ENCODE measurements at regions not wholly inside any gene's neighbourhood (a gene's known extent, or its start where the extent isn't known, plus 50 kb on each side); places are given as distances from the start of the nearest gene placed in this dataset.

- Histone ChIP-seq H3K9me3 (ENCODE audit: control insufficient read depth, insufficient read depth, low read length) (no peaks in the 10 kb centered on the region), H3K4me3 (ENCODE audit: low read depth, low read length) (no peak overlapping the region), H3K4me1 (ENCODE audit: control insufficient read depth, insufficient read depth, low read length) (no peaks in the 10 kb centered on the region), H3K36me3 (ENCODE audit: control insufficient read depth, insufficient read depth, low read length) (no peaks in the 10 kb centered on the region), H3K27me3 (ENCODE audit: control insufficient read depth, insufficient read depth, low read length) (no peaks in the 10 kb centered on the region), H3K27ac (ENCODE audit: low read depth, low read length) (no peak overlapping the region)
- DNase-seq (ENCODE audit: low read depth in 4 of 6, low spot score in 6 of 6) = no peak
- WGBS (ENCODE audit: insufficient coverage) = 98% methylated on average over 3 of the region's 3 CpGs
Observed at GRCh38 chr10:36383349-36383748, 741.3 kb upstream of the FZD8 start.

DNA sequence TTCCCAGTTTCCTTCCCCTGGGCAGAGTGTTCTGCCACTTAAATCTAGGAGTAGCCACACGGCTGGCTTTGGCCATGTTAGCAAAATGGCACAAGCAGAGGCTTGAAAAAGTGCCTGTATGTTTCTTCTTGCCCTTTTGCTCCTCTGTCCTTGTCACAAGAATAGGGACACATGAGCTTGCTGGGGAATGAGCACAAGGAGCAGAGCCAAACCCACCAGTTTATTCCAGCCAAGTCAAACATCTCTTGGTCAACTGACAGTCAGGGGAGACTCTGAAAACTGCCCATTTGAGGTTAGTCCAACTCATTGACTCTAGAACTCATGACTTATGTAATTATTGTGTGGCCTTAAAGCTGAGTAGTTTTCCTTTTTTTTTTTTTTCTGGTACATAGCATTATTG lies 739.7 kb upstream of the FZD8 start:
- H3K9me3 ChIP-seq (ENCODE audit: control insufficient read depth, insufficient read depth, low read length) = no peaks in the 10 kb centered on the region
- no peak overlapping the region for H3K4me3 ChIP-seq (ENCODE audit: low read depth, low read length)
- no peak overlapping the region for H3K27ac ChIP-seq (ENCODE audit: low read depth, low read length)
- no peaks in the 10 kb centered on the region for H3K4me1 ChIP-seq (ENCODE audit: control insufficient read depth, insufficient read depth, low read length)
- H3K36me3 ChIP-seq (ENCODE audit: control insufficient read depth, insufficient read depth, low read length) = no peaks in the 10 kb centered on the region
- no peaks in the 10 kb centered on the region for H3K27me3 ChIP-seq (ENCODE audit: control insufficient read depth, insufficient read depth, low read length)
- no peak for DNase-seq (ENCODE audit: low read depth in 4 of 6, low spot score in 6 of 6)
- WGBS (ENCODE audit: insufficient coverage) = 0% methylated on average over 1 of the region's 1 CpG

- WGBS (ENCODE audit: insufficient coverage) = 65% methylated on average over 2 of the region's 2 CpGs
- no peaks in the 10 kb centered on the region for H3K27me3 ChIP-seq (ENCODE audit: control insufficient read depth, insufficient read depth, low read length)
Observed at GRCh38 chr10:36380538-36380937, 738.4 kb upstream of the FZD8 start.

GRCh38 chr10:36375107-36375506 lies 733.0 kb upstream of the FZD8 start:
- no peak for DNase-seq (ENCODE audit: low read depth in 4 of 6, low spot score in 6 of 6)
- no peaks in the 10 kb centered on the region for H3K9me3 ChIP-seq (ENCODE audit: control insufficient read depth, insufficient read depth, low read length)
- H3K36me3 ChIP-seq (ENCODE audit: control insufficient read depth, insufficient read depth, low read length) = no peaks in the 10 kb centered on the region
- no peak overlapping the region for H3K27ac ChIP-seq (ENCODE audit: low read depth, low read length)
- WGBS (ENCODE audit: insufficient coverage) = 100% methylated on average over 2 of the region's 3 CpGs
- H3K4me3 ChIP-seq (ENCODE audit: low read depth, low read length) = no peak overlapping the region
- no peaks in the 10 kb centered on the region for H3K27me3 ChIP-seq (ENCODE audit: control insufficient read depth, insufficient read depth, low read length)
- H3K4me1 ChIP-seq (ENCODE audit: control insufficient read depth, insufficient read depth, low read length) = no peaks in the 10 kb centered on the region

More at GRCh38 chr10:36380538-36380937, 738.4 kb upstream of the FZD8 start:
- H3K4me3 ChIP-seq (ENCODE audit: low read depth, low read length) = no peak overlapping the region
- H3K4me1 ChIP-seq (ENCODE audit: control insufficient read depth, insufficient read depth, low read length) = no peaks in the 10 kb centered on the region
- no peaks in the 10 kb centered on the region for H3K9me3 ChIP-seq (ENCODE audit: control insufficient read depth, insufficient read depth, low read length)
- DNase-seq (ENCODE audit: low read depth in 4 of 6, low spot score in 6 of 6) = no peak
- H3K27ac ChIP-seq (ENCODE audit: low read depth, low read length) = no peak overlapping the region
- no peaks in the 10 kb centered on the region for H3K36me3 ChIP-seq (ENCODE audit: control insufficient read depth, insufficient read depth, low read length)

GRCh38 chr10:36373424-36374096 lies 731.5 kb upstream of the FZD8 start:
- H3K4me1 ChIP-seq (ENCODE audit: control insufficient read depth, insufficient read depth, low read length) = no peaks in the 10 kb centered on the region
- WGBS (ENCODE audit: insufficient coverage) = 55% methylated on average over 5 of the region's 8 CpGs
- DNase-seq (ENCODE audit: low read depth in 4 of 6, low spot score in 6 of 6) = no peak
- H3K36me3 ChIP-seq (ENCODE audit: control insufficient read depth, insufficient read depth, low read length) = no peaks in the 10 kb centered on the region
- no peaks in the 10 kb centered on the region for H3K9me3 ChIP-seq (ENCODE audit: control insufficient read depth, insufficient read depth, low read length)
- no peaks in the 10 kb centered on the region for H3K27me3 ChIP-seq (ENCODE audit: control insufficient read depth, insufficient read depth, low read length)
- no peak overlapping the region for H3K27ac ChIP-seq (ENCODE audit: low read depth, low read length)
- H3K4me3 ChIP-seq (ENCODE audit: low read depth, low read length) = no peak overlapping the region

- Histone ChIP-seq H3K4me3 (ENCODE audit: low read depth, low read length) (no peak overlapping the region), H3K9me3 (ENCODE audit: control insufficient read depth, insufficient read depth, low read length) (no peaks in the 10 kb centered on the region), H3K27ac (ENCODE audit: low read depth, low read length) (no peak overlapping the region), H3K36me3 (ENCODE audit: control insufficient read depth, insufficient read depth, low read length) (no peaks in the 10 kb centered on the region), H3K4me1 (ENCODE audit: control insufficient read depth, insufficient read depth, low read length) (no peaks in the 10 kb centered on the region), H3K27me3 (ENCODE audit: control insufficient read depth, insufficient read depth, low read length) (no peaks in the 10 kb centered on the region)
- no peak for DNase-seq (ENCODE audit: low read depth in 4 of 6, low spot score in 6 of 6)
- no CpG with 5 or more reads among the region's 3 CpGs for WGBS (ENCODE audit: insufficient coverage)
Observed at GRCh38 chr10:36367362-36367761, 725.3 kb upstream of the FZD8 start.

DNA sequence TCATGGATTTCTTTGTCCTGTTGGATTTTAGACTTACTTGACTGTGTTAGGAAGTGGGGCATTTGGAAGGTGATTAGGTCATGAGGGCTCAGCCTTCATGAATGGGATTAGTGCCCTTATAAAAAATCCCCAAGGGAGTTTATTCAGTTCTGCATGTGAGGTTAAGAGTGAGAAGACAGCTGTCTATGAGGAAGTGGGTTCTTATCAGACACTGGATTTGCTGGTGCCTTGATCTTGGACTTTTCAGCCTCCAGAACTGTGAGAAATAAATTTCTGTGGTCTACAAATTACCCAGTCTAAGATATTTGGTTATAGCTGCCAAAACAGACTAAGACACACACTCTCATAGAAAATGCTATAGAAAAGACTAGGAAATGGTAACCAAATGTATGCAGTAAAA lies 724.7 kb upstream of the FZD8 start:
- H3K9me3 ChIP-seq (ENCODE audit: control insufficient read depth, insufficient read depth, low read length) = no peaks in the 10 kb centered on the region
- no peak overlapping the region for H3K4me3 ChIP-seq (ENCODE audit: low read depth, low read length)
- no peak for DNase-seq (ENCODE audit: low read depth in 4 of 6, low spot score in 6 of 6)
- no peaks in the 10 kb centered on the region for H3K27me3 ChIP-seq (ENCODE audit: control insufficient read depth, insufficient read depth, low read length)
- H3K27ac ChIP-seq (ENCODE audit: low read depth, low read length) = no peak overlapping the region
- H3K36me3 ChIP-seq (ENCODE audit: control insufficient read depth, insufficient read depth, low read length) = no peaks in the 10 kb centered on the region
- H3K4me1 ChIP-seq (ENCODE audit: control insufficient read depth, insufficient read depth, low read length) = no peaks in the 10 kb centered on the region

GRCh38 chr10:36366065-36366464 lies 724.0 kb upstream of the FZD8 start:
- WGBS (ENCODE audit: insufficient coverage) = 100% methylated on average over 2 of the region's 2 CpGs
- H3K27ac ChIP-seq (ENCODE audit: low read depth, low read length) = no peak overlapping the region
- no peaks in the 10 kb centered on the region for H3K36me3 ChIP-seq (ENCODE audit: control insufficient read depth, insufficient read depth, low read length)
- no peaks in the 10 kb centered on the region for H3K9me3 ChIP-seq (ENCODE audit: control insufficient read depth, insufficient read depth, low read length)
- no peak for DNase-seq (ENCODE audit: low read depth in 4 of 6, low spot score in 6 of 6)
- H3K4me3 ChIP-seq (ENCODE audit: low read depth, low read length) = no peak overlapping the region
- H3K4me1 ChIP-seq (ENCODE audit: control insufficient read depth, insufficient read depth, low read length) = no peaks in the 10 kb centered on the region
- no peaks in the 10 kb centered on the region for H3K27me3 ChIP-seq (ENCODE audit: control insufficient read depth, insufficient read depth, low read length)

DNA sequence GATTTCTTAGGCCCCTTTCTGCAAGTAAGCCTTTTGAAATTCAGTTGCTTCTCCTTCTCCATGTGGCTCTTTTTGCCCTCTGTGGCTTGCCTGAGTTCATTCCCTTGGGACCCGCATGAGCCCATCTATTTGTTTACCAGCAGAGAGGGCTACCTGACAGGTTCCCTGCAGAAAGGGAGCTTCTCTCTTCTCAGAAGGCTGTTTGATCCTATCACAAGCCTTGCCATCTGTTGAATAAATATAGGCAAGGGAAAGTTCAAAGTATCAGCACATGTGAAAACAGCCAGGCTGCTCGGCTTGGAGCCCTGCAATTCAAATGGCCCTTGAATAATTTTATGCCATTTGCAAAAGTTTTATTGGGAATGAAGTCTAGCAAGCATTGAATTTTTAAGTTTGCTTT lies 720.2 kb upstream of the FZD8 start:
- no peak for DNase-seq (ENCODE audit: low read depth in 4 of 6, low spot score in 6 of 6)
- WGBS (ENCODE audit: insufficient coverage) = 70% methylated on average over 1 of the region's 2 CpGs

DNA sequence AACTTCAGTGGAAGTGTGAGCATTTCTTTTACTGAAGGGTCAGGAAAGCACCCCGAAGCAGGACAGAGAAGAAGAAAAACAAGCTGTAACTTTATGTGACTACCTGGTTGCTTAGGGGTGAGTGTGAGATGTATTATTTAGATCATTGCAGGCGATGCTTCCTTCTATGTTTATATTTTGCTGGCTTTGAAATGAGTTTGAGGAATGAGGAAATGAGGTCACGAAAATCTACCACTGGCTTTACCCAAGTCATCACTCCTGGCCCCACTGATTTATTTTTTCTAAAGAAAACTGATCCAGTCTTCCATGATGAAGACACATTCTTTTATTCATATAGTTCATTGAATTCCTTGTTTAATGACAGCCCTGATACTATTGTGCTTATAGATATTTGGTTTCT lies 716.6 kb upstream of the FZD8 start:
- Histone ChIP-seq H3K4me3 (ENCODE audit: low read depth, low read length) (no peak overlapping the region), H3K9me3 (ENCODE audit: control insufficient read depth, insufficient read depth, low read length) (no peaks in the 10 kb centered on the region), H3K27ac (ENCODE audit: low read depth, low read length) (no peak overlapping the region), H3K27me3 (ENCODE audit: control insufficient read depth, insufficient read depth, low read length) (no peaks in the 10 kb centered on the region), H3K36me3 (ENCODE audit: control insufficient read depth, insufficient read depth, low read length) (no peaks in the 10 kb centered on the region), H3K4me1 (ENCODE audit: control insufficient read depth, insufficient read depth, low read length) (no peaks in the 10 kb centered on the region)
- DNase-seq (ENCODE audit: low read depth in 4 of 6, low spot score in 6 of 6) = no peak
- no CpG with 5 or more reads among the region's 3 CpGs for WGBS (ENCODE audit: insufficient coverage)

More for the DNA sequence above, 720.2 kb upstream of the FZD8 start:
- no peaks in the 10 kb centered on the region for H3K36me3 ChIP-seq (ENCODE audit: control insufficient read depth, insufficient read depth, low read length)
- no peaks in the 10 kb centered on the region for H3K4me1 ChIP-seq (ENCODE audit: control insufficient read depth, insufficient read depth, low read length)
- no peaks in the 10 kb centered on the region for H3K27me3 ChIP-seq (ENCODE audit: control insufficient read depth, insufficient read depth, low read length)
- H3K27ac ChIP-seq (ENCODE audit: low read depth, low read length) = no peak overlapping the region
- no peaks in the 10 kb centered on the region for H3K9me3 ChIP-seq (ENCODE audit: control insufficient read depth, insufficient read depth, low read length)
- H3K4me3 ChIP-seq (ENCODE audit: low read depth, low read length) = no peak overlapping the region

Data from spinal cord (tissue), 9 donors.